NCI-H1105 treated with DMSO at 0.1 percent for 48 hours (cell line): ENCODE measurements at regions not wholly inside any gene's neighbourhood (a gene's known extent, or its start where the extent isn't known, plus 50 kb on each side); places are given as distances from the start of the nearest gene placed in this dataset.
A peak's percentile ranks its signal among the peaks of the same experiment; 100 is the strongest.

Source experiments
- DNase-seq: peaks from one replicate; lab custom pipeline; 2025; lab: John Stamatoyannopoulos, UW

DNA sequence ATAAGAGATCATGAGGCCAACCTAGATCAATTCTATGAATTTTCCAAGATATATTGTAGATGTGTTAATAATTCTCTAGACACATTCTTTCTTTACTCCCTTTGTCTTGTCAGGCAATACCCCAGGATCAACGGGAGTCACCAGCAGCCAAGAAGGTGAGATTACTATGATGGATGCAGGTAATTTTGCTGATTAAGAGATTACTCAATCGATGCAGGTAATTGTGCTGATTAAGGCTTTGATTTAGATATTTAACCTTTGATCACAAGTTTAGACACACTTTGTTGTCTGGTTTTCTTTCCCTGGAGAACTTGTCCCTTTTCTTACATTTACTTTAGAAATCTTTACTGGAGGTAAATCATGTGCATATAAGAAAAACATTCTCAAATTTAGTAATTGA, 134.3 kb upstream of the CNTN1 start:
- DNase-seq = no peak

DNA sequence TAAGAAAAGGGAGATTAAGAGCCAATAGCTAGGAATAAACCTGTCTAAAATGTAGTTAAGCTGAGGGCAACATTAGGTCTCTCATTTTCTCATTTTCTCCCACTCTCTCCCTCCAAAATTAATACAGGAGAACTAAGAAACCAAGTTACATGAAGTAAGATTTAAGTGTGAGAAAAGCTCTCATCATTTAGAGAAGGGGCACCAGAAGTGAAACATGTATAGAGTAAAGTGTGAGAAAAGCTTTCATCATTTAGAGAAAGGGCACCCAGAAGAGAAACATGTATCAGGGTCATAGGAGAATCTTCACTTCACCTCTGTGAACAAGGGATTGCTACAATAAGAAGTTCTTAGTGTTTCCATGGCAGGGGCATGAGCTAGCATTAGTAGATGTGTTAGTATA, 132.4 kb upstream of the CNTN1 start:
- DNase-seq = no peak

DNA sequence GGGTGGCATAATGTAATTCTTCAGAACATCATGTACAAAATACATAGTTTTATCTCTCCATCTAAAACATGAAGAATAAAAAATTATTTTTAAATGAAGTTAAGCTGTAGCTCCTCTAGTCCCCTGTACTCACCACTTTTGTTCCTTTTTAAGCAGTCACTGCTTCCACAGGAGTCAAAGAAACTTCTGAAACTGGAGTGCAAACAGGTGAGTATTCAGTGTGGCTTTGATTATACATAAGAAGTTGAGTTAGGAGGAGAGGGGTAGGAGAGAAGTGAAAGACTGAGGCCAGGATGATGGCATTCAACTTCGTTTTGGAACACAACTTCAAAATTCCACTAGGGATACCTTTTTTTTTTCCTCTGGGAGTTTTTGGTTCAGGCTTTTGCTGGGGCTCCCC, 131.4 kb upstream of the CNTN1 start:
- DNase-seq = no peak

DNA sequence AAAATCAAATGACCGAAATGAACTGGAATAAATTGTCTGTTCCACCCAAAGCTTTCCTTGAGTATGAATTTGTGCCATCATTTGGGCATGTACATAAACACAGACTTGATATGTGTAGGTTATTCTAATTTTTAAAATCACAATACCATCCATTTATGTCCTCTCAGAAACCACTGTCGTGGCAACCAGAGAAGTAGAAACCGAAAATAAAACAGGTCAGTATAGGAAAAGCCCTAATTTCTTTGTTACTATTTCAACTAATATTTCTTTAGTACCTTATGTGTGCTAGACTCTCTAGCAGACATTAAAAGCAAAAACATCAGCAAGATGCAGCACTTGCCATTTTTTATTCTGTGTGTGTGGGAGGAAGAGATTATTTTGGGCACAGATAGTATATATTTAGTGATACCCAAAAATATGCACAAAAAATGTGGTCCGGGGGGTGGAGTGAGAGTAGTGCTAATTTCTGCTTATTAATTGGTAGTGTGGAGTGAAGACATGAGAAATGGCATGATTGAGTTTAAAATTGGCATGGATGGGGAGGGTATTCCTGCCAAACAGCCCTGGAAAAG, 130.8 kb upstream of the CNTN1 start:
- no peak for DNase-seq

DNA sequence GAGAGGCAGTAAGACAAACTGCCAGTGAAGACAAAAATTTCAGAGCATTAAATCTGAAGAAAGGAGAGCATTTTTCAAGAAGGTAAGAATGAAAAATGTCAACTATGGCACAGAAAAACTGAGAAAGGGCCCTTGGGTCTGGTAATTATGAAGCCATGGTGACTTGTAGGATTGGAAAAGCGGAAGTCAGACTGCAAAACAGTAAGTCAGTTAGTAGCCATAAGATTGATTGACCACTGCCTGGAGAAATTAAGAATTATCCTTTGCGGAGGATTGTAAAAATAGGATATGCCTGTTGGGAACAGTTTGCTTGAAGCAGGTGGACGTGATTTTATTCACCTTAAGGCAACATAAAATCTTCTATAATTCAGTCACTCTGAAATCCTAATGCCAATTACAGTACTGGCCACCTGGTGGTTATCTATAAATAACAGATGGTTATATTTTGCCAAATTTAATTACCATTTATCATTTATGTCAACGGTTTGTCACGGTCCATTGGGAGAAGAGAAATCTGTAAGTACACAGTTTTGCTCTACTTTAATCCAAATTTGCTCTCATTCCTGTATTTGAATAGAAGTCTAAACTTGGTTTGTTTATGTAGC, 127.1 kb upstream of the CNTN1 start:
- peak; percentile 99 for DNase-seq

DNA sequence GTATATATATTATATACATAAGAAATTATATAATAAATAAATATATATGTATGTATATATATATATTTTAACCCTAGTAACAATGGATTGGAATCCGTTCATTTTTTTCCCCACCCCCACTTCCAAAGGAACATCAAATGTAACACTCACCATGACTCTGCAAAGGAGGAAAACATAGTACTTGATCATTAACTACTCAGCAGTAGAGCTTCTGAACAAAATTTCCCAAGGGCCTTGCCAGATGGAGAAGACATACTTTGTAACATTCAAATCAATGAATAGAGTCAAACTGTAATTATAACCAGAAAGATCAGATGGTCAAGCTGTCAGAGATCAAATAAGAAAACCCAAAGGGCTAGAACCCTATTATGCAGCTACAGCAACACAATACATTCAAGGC, 126.0 kb upstream of the CNTN1 start:
- peak; percentile 79 for DNase-seq

DNA sequence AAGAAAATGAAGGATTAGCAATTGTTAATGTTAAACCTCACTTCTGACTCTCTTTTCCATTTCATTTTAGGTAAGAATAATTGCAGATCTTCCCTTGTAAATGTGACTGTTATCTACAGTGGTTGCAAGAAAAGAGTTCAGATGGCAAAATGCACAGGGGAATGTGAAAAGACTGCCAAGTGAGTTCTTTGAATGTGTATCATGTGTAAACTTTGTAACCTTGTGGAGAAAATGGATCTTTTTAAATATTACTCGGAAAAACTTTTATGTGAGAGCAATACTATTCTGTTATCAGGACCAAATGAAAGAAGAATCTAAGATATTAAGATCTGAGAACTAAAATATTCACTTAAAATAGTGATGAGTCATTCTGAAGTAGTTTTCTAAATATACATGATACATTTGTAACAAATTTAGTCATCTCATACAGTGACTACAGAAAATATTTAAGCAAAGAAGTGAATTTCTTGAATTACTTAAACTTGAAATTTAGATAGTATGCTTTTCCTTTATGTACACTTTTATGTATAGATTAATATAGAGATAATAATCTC, 122.5 kb upstream of the CNTN1 start:
- no peak for DNase-seq

DNA sequence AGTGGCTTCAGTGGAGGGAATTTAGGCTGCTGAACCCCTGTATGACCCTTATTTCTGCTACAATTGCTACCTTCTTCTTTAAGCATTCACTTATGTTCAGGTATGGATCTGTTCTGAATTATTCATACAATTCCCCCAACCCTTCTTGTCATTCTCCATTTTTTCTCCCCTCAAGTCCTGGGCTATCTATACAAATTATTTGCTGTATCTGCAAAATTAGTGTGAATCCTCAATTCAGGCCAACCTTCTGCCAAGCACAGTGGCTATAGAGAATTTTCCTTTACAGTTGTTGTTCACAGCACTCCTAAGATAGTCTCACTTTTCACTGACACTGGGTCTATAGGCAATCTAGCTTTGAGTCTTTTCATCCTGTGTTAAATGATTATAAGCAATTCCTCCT, 119.2 kb upstream of the CNTN1 start:
- no peak for DNase-seq

DNA sequence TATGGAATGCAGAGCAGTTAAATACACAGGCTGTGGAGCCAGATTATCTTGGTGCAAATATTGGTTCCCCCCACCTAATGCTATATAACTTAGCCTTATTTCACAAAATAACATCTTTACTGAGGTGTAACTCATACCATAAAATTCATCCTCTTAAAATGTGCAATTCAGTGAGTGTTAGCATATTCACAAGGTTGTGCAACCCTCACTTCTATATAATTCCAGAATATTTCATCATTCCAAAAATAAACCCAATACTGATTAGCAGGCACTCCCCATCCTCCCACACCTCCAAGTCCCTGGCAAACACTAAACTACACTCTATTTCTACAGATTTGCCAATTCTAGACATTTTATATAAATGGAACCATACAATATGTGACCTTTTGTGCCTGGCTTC, 116.3 kb upstream of the CNTN1 start:
- DNase-seq = no peak

DNA sequence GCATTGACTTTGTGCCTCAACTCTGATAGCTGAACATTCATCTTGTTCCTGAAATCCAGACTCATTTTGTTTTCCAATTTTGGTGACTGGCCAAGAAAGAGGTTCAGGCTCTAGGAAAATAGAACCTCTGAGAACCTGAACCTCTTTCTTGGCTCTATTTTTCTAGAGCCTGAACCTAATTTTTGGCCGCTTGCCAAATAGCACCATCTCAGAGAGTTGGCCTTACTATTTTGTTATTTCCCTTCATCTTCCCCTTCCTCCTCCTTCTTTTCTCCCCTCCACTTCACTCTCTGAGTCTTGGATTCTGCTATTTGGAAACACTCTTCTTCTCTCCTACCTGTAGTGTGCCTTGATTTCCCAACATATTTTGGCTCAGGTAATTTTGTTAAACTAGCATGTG, 114.4 kb upstream of the CNTN1 start:
- no peak for DNase-seq

DNA sequence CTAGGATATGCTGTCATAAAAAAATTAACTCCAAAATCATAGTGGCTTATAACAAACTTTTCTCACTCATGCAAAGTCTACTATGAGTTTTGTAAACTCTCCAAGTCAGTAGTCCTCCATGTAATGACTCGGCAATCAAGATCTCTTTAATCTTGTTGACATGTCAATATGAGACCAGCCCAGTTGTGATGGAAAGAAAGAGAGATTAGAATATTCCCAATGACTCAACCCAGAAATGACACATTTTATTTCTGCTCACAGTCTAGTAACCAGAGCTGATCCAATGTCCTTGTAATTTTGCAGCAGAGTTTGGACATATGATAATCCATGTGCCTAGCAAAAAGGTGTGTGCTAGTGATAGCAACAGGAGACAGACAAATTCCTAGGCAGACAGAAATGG, 112.6 kb upstream of the CNTN1 start:
- DNase-seq = no peak

DNA sequence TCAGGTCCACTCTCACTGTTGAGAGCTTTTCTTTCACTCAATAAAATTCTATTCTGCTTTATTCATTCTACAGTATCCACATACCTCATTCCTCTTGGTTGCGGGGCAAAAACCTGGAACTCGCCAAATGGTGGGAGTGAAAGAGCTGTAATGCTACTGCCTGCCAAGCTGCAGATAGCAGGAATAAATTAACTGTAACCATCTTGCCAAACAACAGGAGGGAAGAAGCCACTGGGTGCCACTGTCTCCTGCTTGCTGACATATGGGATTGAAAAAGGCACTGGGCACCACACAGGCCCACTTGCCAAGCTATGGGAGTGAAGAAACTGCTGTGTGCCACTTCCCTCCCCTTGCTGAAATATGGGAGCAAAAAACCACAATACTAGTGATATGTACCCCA, 111.9 kb upstream of the CNTN1 start:
- no peak for DNase-seq

DNA sequence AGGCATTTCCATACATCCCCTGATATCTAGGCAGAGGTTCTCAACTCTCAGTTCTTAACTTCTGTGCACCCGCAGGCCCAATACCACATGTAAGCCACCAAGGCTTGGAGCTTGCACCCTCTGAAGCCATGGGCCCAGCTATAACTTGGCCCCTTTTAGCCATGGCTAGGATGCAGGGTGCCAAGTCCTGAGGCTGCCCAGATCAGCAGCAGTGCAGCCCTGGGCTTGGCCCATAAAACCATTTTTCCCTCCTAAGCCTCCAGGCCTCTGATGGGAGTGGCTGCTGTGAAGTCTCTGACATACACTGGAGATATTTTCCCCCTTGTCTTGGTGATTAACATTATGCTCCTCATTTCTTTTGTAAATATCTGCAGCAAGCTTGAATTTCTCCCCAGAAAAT, 110.3 kb upstream of the CNTN1 start:
- DNase-seq = no peak

DNA sequence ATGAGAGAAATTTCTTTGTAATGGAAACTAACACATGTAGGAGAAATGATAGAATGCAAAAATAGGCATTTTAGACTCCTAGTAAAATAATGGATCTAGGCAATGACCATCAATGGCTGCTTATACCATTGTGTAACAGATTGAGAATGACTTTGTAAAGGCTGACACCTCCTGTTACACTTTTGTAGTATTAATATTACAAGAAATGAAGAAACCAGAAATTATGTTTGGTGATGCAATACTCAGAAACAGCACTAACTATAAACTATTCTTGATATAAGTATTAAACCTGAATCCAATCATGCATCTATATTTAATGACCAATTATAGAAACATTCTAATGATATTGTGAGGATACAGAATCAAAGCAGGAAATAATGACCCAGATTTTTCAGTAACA, 108.5 kb upstream of the CNTN1 start:
- no peak for DNase-seq

DNA sequence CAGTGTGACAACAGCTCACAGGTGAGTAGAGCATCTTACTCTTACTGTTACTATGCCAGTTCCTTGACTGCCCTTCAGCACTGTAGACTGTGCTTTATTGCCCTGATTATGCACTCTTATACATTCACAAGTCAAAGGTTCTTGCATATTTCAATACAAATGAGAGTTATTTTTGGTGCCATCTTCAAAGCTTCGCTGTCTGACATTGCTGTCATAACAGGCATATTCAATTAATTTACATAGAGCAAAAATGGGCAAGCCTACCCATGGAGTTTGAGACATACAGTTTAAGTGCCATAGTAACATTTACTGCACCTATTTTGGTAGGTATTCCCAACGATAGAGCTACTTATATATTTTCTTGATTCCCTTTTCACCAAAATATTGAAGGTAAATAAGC, 107.5 kb upstream of the CNTN1 start:
- no peak for DNase-seq

DNA sequence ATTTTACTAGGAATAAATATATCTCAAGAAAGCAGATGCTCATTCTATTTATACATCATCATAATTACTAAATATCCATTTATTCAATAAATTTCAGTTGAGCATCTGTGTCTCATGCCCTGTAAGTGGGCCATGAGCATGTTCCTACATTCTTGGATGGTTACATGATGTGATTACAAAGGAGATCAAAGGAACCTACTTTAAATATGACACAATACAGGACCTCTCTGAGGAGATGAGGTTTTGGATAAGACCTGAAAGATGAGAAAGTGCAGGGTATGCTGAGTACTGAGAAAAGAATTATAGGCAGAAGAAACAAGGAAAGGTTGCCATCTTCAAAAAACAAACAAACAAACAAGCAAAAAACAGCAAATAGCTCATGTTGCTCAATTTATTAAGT, 105.4 kb upstream of the CNTN1 start:
- DNase-seq = no peak

DNA sequence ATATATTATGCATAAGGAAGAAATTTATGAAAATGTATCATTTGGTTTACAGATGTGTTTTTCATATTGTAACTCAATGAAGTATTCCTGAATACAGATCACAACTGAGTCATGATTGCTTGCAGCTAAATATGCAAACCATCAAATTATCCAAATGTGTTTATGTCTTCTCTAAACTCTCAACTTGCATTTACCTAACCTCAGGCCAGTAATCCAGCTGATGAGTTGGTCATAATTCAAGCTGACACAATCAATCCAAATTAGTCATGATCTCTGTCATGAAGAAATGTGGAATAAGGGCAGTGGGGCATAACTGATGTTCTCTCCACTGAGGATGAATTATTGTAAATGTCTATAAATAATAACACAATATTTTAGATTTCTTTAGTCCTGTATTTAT, 104.8 kb upstream of the CNTN1 start:
- no peak for DNase-seq

DNA sequence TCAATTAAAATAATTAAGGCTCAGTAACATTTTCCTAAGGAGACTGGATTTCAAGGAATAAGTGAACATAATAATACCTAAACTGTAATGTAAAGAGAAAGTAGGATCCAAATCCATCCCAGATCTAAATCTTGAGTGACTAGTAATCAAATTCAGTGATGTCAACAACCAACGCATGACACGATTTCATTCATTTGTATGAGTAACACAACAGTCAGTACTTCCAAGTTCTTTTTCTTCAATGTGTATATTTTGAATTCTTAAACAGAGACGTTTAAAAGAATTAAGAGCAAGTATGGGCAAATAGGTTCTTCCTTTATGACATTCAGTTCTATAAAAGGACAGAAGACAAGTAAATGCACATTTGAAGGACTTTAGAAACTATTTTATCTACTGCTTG, 104.3 kb upstream of the CNTN1 start:
- DNase-seq = no peak

DNA sequence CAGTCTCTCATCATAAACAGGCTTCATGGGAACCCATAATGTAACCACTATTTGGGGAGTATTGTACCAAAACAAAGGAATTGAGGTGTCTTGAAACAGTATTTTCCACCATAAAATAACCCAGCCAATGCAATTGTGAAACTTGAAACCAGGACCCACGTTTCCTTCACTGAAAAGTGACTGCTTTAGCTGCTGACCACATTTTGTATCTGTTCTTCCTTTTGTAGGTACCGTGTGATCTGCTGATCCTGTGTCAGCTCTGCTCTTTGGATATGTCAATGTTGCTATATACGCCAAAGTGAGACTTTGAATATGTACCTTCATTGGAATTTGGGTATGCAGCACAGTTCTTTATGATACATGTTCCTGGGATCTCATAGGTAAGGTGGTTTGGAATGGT, 95.1 kb upstream of the CNTN1 start:
- DNase-seq = no peak

DNA sequence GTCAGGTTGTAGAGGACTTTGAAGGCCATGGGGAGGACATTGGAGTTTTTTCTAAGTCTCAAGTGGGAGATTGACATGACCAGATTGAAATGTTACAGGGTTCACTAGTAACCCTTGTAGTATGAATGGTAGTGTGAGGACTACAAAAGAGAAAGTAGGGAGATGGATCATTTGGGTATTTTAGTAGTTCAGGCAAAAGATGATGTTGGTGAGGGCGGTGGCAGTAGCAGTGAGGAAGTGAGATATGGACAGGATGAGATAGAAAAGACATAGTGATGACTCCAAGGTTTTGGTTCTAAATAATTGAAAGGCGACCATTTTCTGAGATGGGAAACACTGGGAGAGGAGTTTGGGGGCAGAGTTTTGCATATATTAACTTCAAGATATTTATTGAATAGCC, 94.2 kb upstream of the CNTN1 start:
- no peak for DNase-seq

DNA sequence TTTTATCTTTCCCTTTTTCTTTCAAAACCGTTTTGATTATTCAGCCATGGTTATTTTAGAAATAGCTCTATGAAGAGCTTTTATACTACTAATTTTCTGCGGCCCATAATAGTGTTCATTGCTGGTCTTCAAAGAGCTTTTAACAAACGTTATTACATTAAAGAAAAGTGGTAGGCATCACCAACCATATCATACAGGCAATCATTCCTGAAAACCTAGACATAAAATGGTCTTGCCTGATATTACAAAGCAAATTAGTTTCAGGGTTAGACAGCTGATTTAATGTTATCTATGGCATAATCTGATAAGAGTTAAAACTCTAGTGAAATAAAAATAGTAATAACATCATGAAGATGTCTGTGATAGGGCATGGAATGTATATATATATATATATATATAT, 89.7 kb upstream of the CNTN1 start:
- DNase-seq = no peak

DNA sequence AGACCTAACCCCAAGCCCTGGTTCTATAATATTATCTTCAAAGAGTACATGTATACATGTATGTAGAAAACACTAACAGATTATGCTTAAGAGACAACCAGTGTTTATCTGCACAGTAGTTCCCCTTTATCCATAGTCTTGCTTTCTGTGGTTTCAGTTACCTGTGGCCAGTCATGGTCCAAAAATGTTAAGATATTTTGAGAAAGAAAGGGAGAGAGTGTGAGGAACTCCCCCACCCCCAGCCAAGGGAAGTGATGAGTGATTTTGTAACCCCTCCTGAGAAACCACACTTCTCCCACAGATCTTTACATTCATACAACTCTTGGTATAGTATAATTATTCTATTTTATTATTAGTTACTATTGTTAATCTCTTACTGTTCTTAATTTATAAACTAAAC, 77.3 kb upstream of the CNTN1 start:
- DNase-seq = no peak

DNA sequence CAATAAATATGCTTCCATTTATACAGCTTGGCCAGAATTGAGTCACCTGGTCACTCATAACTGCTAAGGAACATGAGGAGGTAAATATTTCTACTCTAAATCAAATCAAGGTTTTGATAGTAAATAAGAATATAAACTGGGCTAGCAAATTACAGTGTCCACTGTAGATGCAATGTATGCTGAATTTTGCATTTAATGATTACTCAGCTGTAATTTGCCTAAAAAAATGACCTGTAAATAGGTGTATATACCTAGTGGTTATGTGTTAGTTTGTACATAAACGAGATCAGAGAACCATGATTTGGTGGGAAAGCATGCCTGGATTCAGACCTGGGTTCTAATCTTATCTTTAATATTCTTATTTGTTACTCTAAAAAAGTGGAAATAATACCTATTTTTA, 76.6 kb upstream of the CNTN1 start:
- no peak for DNase-seq

DNA sequence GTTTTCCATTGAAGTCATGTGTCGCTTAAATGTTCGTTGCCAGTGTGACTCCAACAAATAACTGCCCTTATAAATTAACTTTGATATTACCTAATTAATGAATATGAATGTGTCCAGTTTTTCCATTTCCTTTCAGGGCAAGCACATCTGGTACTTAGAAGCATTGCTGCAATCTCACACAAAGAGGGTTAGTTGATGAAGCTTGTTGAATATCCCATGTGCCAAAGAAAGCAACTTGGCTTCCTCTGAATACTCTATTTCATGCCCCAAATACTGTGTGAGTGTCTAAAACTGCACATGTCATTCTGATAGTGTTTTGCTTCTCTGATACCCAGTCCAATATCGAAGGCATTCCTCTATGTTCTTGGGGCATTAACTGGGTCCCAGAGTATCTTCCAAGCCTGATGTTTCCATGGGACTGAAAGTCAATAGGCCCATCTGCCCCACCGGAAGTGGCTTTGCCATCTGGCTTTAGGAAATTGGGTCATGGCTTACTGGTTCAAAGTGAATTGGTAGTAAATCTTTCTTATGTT, 75.8 kb upstream of the CNTN1 start:
- no peak for DNase-seq
